OCI-LY7 (cell line): ENCODE measurements at regions not wholly inside any gene's neighbourhood (a gene's known extent, or its start where the extent isn't known, plus 50 kb on each side); places are given as distances from the start of the nearest gene placed in this dataset.

ENCODE experiments used
- BruUV-seq: library from RNA; stranded (reverse); fragments of 400-500 nt; replicated peaks from 2 replicates; lab custom pipeline; 2021; lab: Mats Ljungman, UMichigan
- CTCF ChIA-PET: fragments of 300-600 bp; sonication (Branson Sonifier 250); formaldehyde crosslinking; loops from one replicate; lab custom pipeline; 2022; ENCODE audit warnings: antibody characterized with exemption; ENCODE audit not compliant: unreplicated experiment; lab: Charles Lee
- POLR2A ChIA-PET: fragments of 300-600 bp; sonication (Branson Sonifier 250); formaldehyde crosslinking; loops from one replicate; lab custom pipeline; 2022; ENCODE audit warnings: antibody characterized with exemption; lab: Charles Lee
- DNase-seq: peaks from one replicate; pipeline ENCODE4 v3.0.0-alpha.2; 2015; ENCODE audit warnings: low spot score
- H2AFZ ChIP-seq: fragments of 200-600 bp; sonication (generic), shearing (Covaris generic); 2 replicates; pipeline ENCODE4 v1.6.1; 2014; ENCODE audit warnings: mild to moderate bottlenecking, antibody characterized with exemption, low read length, moderate library complexity
- H3K27ac ChIP-seq: fragments of 200-600 bp; sonication (generic); 2 replicates; pipeline ENCODE4 v1.5.1; 2014; ENCODE audit warnings: mixed run types, low read depth, mild to moderate bottlenecking, moderate library complexity, low read length, inconsistent platforms; ENCODE audit not compliant: poor library complexity, severe bottlenecking
- H3K36me3 ChIP-seq: fragments of 200-600 bp; sonication (generic); 2 replicates; pipeline ENCODE4 v1.6.1; 2014; ENCODE audit warnings: mild to moderate bottlenecking, antibody characterized with exemption, low read length, moderate library complexity, mixed read lengths; ENCODE audit not compliant: insufficient read depth
- H3K4me1 ChIP-seq: fragments of 200-600 bp; sonication (generic); 2 replicates; pipeline ENCODE4 v1.5.1; 2014; ENCODE audit warnings: mild to moderate bottlenecking, low read length; ENCODE audit not compliant: insufficient read depth, poor library complexity, severe bottlenecking
- H3K4me2 ChIP-seq: fragments of 200-600 bp; sonication (generic); 2 replicates; pipeline ENCODE4 v1.6.1; 2014; ENCODE audit warnings: mild to moderate bottlenecking, low read length
- H3K4me3 ChIP-seq: fragments of 200-600 bp; sonication (generic); 2 replicates; pipeline ENCODE4 v1.5.1; 2014; ENCODE audit warnings: mild to moderate bottlenecking, low read depth, low read length; ENCODE audit not compliant: poor library complexity, severe bottlenecking
- H3K79me2 ChIP-seq: fragments of 200-600 bp; sonication (generic); 2 replicates; pipeline ENCODE4 v1.6.1; 2016; ENCODE audit warnings: low read depth, mild to moderate bottlenecking, low read length, moderate library complexity, mixed read lengths; ENCODE audit not compliant: insufficient read depth
- H3K9me2 ChIP-seq: fragments of 200-600 bp; sonication (generic); 2 replicates; pipeline ENCODE4 v1.6.1; 2016; ENCODE audit warnings: mild to moderate bottlenecking, low read length, mixed read lengths; ENCODE audit not compliant: insufficient read depth
- H3K9me3 ChIP-seq: fragments of 200-600 bp; sonication (generic); 2 replicates; pipeline ENCODE4 v1.6.1; 2014; ENCODE audit warnings: mild to moderate bottlenecking, mixed run types, low read length, mixed read lengths
- H4K20me1 ChIP-seq: fragments of 200-600 bp; sonication (generic); 2 replicates; pipeline ENCODE4 v1.6.1; 2014; ENCODE audit warnings: mild to moderate bottlenecking, antibody characterized with exemption, low read length, moderate library complexity, mixed read lengths; ENCODE audit not compliant: insufficient read depth
- EZH2phosphoT487 ChIP-seq: fragments of 200-600 bp; sonication (generic); IDR thresholded peaks from 2 replicates; pipeline ENCODE4 v1.6.1; 2018; ENCODE audit warnings: low read depth, borderline replicate concordance, mild to moderate bottlenecking, mixed run types, antibody characterized with exemption, low read length, moderate library complexity, mixed read lengths
- intact Hi-C: fragments of 100-400 bp; cut with micrococcal nuclease; formaldehyde crosslinking; loops from one replicate; pipeline ENCODE4 v1.10.0; 2022; ENCODE audit not compliant: unreplicated experiment
- TF ChIP-seq, protein P1 (sequence below): fragments of 200-600 bp; sonication (generic); conservative IDR thresholded peaks from 2 replicates; pipeline ENCODE4 v1.5.1; 2014; ENCODE audit warnings: mild to moderate bottlenecking, antibody characterized with exemption, low read length, moderate library complexity, mixed read lengths

DNA sequence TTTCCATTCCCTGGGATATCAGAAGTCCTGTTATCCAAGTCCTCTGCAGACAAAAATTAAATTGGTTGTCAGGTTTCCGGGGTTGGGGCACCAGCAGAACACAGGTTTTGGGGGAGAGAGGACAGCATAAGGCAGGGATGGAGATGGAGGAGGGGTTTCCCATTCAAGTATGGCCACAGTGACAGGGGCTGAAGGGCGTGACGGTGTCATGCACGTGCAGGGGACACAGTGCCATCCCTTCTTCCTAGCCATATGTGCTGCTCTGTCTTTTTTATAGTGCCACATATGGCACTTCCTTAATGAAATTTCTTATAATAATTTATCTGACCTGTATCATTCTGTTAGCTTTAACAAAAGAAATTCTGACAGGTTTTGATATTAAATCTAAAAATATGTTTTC is 259.2 kb downstream of the PTEN start:
- Histone ChIP-seq H3K27ac (peak overlapping the region; percentile 36), H4K20me1 (no peaks in the 10 kb centered on the region), H3K4me2 (peak overlapping the region; percentile 56), H3K9me2 (no peaks in the 10 kb centered on the region), H3K4me3 (no peak overlapping the region), H3K9me3 (no peaks in the 10 kb centered on the region), H2AFZ (peak overlapping the region; percentile 82), H3K79me2 (no peaks in the 10 kb centered on the region), H3K36me3 (no peaks in the 10 kb centered on the region), H3K4me1 (peaks cover 60% of the 10 kb centered on the region)
- no TSS peak for BruUV-seq
- DNase-seq: peak; percentile 72
- intact Hi-C loops: no loop called here
- POLR2A ChIA-PET: interaction anchor here (0.6 to 3.3 kb wide), 11 partner anchors 9 to 303 kb away, joined by 3 to 15 read pairs (median 4); partner anchors contain the start of genes KLLN and PTEN
- CTCF ChIA-PET: no interaction called here
- TF ChIP-seq, protein P1, sequence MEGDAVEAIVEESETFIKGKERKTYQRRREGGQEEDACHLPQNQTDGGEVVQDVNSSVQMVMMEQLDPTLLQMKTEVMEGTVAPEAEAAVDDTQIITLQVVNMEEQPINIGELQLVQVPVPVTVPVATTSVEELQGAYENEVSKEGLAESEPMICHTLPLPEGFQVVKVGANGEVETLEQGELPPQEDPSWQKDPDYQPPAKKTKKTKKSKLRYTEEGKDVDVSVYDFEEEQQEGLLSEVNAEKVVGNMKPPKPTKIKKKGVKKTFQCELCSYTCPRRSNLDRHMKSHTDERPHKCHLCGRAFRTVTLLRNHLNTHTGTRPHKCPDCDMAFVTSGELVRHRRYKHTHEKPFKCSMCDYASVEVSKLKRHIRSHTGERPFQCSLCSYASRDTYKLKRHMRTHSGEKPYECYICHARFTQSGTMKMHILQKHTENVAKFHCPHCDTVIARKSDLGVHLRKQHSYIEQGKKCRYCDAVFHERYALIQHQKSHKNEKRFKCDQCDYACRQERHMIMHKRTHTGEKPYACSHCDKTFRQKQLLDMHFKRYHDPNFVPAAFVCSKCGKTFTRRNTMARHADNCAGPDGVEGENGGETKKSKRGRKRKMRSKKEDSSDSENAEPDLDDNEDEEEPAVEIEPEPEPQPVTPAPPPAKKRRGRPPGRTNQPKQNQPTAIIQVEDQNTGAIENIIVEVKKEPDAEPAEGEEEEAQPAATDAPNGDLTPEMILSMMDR: no peak
- no peak for TF ChIP-seq EZH2phosphoT487

DNA sequence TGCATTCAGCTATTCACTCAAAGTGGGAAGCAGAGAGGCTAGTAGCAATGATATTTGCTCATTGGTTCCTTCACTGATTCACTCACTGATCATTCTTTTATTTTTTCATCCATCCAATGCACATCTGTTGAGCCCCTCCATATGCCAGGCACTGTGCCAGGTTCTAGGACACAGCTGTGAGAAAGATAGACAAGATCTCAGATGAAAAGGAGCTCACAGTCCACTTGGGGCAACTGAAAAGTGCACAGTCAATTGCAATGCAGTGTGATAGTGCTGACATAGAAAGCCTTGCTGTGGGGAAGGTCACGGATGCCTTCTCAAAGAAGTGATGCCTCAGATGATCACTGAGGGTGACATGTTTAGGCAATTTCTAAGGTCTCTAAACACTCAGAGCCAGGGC is 262.3 kb downstream of the PTEN start:
- TF ChIP-seq, protein P1: no peak
- TF ChIP-seq EZH2phosphoT487: no peak
- Histone ChIP-seq H3K9me2 (no peaks in the 10 kb centered on the region), H3K27ac (no peak overlapping the region), H2AFZ (no peak overlapping the region), H3K36me3 (no peaks in the 10 kb centered on the region), H3K79me2 (no peaks in the 10 kb centered on the region), H3K4me3 (no peak overlapping the region), H3K9me3 (no peaks in the 10 kb centered on the region), H4K20me1 (no peaks in the 10 kb centered on the region), H3K4me1 (peaks cover 28% of the 10 kb centered on the region), H3K4me2 (no peak overlapping the region)
- no peak for DNase-seq
- intact Hi-C loops: no loop called here
- ChIA-PET CTCF (no interaction called here), POLR2A (interaction anchor here (1.0 to 2.5 kb wide), 2 partner anchors 12 to 15 kb away, joined by 4 to 10 read pairs; no protein-coding TSS in a partner anchor)
- no TSS peak for BruUV-seq

DNA sequence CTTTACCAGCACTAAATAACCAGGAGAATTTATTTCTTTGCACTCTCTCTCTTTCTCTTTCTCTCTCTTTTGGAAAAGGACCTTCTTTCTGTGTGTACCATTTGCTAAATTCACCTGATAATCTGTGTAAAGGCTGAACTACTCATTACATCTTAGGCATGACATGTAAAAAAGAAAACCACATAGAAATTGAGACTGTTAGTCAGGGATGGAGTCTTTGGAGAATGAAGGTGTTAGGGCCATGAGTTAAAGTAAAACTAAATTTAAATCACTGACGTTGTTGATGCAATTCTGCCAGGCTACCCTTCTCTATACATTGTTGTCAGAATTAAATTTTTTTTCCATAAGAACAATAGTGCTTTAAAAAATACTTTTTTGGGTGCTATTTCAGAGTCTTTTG is 263.3 kb downstream of the PTEN start:
- no peak overlapping the region for H2AFZ ChIP-seq
- intact Hi-C loops: no loop called here
- TF ChIP-seq, protein P1: no peak
- TF ChIP-seq EZH2phosphoT487: no peak
- no peaks in the 10 kb centered on the region for H4K20me1 ChIP-seq
- H3K9me2 ChIP-seq: no peaks in the 10 kb centered on the region
- no TSS peak for BruUV-seq
- no peak overlapping the region for H3K4me3 ChIP-seq
- peaks cover 19% of the 10 kb centered on the region for H3K4me1 ChIP-seq
- H3K36me3 ChIP-seq: no peaks in the 10 kb centered on the region
- ChIA-PET CTCF (no interaction called here), POLR2A (no interaction called here)
- no peaks in the 10 kb centered on the region for H3K9me3 ChIP-seq
- no peak overlapping the region for H3K27ac ChIP-seq
- no peak for DNase-seq
- H3K79me2 ChIP-seq: no peaks in the 10 kb centered on the region
- H3K4me2 ChIP-seq: no peak overlapping the region
